ENCODE measurements at regions not wholly inside any gene's neighbourhood (a gene's known extent, or its start where the extent isn't known, plus 50 kb on each side); places are given as distances from the start of the nearest gene placed in this dataset.

DNA sequence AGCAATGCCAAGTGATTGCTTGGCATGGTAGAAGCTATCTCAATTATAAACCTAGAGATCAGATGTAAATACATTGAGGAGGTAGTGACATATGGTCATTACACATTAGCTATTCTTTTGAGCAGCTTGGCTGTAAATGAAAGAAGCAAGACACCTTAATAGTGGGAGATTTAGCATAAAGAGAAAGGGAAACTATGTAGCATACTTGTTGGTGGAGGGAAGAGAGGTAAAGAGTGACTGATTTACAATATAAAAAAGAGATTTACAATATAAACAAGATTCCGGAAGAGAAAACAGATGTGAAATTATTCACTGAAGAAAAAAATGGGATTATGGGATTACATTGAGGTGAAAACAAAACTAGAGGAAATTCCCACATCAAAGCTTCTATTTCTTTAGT is 2009.6 kb downstream of the OLFM4 start:
- TF ChIP-seq, protein P1, sequence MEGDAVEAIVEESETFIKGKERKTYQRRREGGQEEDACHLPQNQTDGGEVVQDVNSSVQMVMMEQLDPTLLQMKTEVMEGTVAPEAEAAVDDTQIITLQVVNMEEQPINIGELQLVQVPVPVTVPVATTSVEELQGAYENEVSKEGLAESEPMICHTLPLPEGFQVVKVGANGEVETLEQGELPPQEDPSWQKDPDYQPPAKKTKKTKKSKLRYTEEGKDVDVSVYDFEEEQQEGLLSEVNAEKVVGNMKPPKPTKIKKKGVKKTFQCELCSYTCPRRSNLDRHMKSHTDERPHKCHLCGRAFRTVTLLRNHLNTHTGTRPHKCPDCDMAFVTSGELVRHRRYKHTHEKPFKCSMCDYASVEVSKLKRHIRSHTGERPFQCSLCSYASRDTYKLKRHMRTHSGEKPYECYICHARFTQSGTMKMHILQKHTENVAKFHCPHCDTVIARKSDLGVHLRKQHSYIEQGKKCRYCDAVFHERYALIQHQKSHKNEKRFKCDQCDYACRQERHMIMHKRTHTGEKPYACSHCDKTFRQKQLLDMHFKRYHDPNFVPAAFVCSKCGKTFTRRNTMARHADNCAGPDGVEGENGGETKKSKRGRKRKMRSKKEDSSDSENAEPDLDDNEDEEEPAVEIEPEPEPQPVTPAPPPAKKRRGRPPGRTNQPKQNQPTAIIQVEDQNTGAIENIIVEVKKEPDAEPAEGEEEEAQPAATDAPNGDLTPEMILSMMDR (IDR thresholded peaks at IDR 0.05): no peak
- no peak for TF ChIP-seq POLR2A (IDR thresholded peaks at IDR 0.05)

Measured in thyroid gland (tissue), 4 donors.